HG03060 (cell line): ENCODE measurements at regions not wholly inside any gene's neighbourhood (a gene's known extent, or its start where the extent isn't known, plus 50 kb on each side); places are given as distances from the start of the nearest gene placed in this dataset.
"Not testable (repeated sequence)": the region's sequence is repeated elsewhere in the genome, so short reads cannot be mapped to it uniquely, and the experiment has no call there.

ENCODE experiments used
- ATAC-seq: cut with Tn5 transposase; IDR thresholded peaks from one replicate; pipeline ENCODE4 v1.9.1; 2021; ENCODE audit warnings: low read depth, moderate number of reproducible peaks; ENCODE audit not compliant: unreplicated experiment

- ATAC-seq = not testable (repeated sequence)
Measured at GRCh38 chr1:109857702-109858101, 52.9 kb upstream of the CSF1 start.

- not testable (repeated sequence) for ATAC-seq
Measured at GRCh38 chr1:109855986-109856385, 54.7 kb upstream of the CSF1 start.

DNA sequence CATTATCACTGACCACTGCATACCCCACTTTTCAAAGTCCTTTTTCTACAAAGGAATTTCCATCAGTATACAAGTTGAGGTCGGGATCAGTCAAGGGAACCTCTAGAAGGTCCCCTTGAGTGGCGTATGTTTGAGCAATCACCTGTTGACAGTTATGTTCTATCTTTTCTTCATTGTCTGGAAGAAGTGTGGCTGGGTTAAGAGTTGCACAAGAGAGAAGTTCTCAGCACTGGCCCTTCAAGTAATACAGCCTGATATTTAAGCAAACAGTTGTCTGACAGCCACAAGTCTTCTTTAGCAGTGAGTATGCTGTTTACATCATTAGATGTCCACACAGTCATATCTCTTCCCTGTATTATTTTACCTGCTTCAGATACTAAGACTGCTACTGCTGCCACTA, 56.7 kb upstream of the CSF1 start:
- ATAC-seq = not testable (repeated sequence)

GRCh38 chr1:109852221-109853015, 58.2 kb upstream of the CSF1 start:
- ATAC-seq = not testable (repeated sequence)

DNA sequence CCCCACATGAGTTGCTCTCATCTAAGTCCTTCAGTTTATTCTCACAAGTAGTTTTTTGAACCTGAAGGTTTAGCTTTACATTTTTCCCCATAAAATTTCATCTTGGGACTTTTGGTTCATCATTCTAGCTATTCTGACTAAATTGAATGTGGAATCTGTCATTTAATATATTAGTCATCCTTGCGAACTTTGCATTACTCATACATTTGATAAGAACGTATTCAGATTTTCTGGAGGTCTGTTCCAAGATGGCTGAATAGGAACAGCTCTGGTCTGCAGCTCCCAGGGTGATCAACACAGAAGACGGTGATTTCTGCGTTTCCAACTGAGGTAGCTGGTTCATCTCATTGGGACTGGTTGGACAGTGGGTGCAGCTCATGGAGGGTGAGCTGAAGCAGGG, 59.8 kb upstream of the CSF1 start:
- no peak for ATAC-seq

- ATAC-seq = no peak
Measured at GRCh38 chr1:109850194-109850593, 60.5 kb upstream of the CSF1 start.

DNA sequence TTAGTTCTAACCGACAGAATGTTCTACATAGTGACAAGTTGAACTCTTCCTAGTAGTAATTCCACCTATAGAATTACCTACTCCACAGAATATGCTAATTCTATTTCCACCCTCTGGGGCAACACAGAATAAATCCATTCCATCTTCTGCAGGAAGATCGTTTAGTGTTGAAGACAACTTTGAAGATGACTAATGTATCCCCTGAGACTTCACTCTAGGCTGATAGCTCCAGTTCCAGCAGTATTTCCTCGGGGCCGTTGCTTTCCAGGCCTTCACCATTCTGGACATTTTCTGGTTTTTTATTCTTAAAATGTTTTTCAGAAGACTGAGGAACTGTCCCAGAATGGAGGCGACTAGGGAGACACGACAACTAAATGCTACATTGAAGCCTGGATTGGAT, 61.0 kb upstream of the CSF1 start:
- no peak for ATAC-seq

- no peak for ATAC-seq
Measured at GRCh38 chr1:109847251-109847650, 63.4 kb upstream of the CSF1 start.

DNA sequence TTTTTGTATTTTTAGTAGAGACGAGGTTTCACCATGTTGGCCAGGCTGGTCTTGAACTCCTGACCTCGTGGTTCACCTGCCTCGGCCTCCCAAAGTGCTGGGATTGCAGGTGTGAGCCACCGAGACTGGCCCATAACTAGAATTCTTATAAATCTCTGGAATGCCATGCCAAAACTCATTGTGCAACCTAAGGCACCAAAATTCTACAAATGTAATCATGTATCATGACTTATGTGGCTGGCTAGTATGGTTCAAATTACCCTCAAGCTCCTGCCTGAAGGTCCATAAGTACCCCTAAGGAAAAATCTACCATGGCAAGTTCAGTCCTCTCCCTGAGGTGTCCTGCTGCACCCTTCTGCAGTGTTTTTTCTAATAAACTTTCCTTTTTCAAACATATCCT, 63.8 kb upstream of the CSF1 start:
- ATAC-seq = no peak

DNA sequence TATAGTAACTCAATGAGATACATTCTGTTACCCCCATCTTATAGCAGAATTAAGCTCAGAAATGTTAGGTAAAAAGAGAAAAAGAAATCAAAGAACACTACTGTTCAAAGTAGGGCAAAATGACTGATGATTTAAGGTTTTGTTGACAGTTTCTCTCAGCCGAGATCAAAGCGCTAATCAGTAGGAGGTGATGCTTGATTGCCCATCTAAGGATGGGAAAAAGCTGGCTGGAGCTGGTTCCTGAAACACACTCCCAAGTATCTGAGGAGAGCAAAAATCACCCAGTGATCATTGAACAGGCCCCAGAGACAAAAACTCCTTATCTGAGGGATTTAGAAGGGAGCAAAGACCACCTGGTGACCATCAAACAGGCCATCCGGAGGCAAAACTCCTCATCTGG, 64.5 kb upstream of the CSF1 start:
- no peak for ATAC-seq

DNA sequence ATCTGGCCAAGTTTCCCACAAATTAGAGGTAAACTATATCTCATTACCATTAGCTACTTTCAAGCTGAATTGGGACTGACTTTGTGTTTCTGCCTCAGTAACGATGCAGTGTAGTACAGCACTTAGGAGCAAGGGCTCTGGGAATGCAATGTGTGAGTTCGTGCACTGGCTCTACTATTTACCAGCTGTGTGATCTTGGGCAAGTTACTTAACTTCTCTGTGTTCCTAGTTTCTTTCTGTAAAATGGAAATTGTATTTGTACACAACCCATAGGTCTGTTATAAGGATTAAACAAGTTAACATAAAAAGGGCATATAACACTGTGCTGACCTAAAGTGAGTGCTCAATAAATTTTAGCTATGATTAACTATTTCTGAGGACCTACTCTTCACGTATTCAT, 65.0 kb upstream of the CSF1 start:
- no peak for ATAC-seq

- no peak for ATAC-seq
Measured at GRCh38 chr1:109844609-109845008, 66.0 kb upstream of the CSF1 start.

GRCh38 chr1:109840011-109840629, 70.5 kb upstream of the CSF1 start:
- ATAC-seq = no peak

DNA sequence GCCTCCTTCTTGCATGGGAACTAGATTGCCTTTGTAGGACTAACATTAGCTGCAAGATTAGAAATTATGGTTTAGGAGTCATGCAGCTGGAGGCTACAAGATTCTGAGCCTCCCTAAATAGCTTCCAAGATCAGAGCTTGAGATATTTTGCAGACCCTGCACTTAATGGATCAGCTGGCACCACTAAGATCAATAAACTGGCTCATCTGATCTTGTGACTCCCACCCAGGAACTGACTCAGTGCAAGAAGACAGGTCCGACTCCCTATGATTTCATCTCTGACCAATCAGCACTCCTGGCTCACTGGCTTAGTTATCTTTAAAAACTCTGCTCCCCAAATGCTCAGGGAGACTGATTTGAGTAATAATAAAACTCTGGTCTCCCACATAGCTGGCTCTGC, 71.4 kb upstream of the CSF1 start:
- ATAC-seq = not testable (repeated sequence)

DNA sequence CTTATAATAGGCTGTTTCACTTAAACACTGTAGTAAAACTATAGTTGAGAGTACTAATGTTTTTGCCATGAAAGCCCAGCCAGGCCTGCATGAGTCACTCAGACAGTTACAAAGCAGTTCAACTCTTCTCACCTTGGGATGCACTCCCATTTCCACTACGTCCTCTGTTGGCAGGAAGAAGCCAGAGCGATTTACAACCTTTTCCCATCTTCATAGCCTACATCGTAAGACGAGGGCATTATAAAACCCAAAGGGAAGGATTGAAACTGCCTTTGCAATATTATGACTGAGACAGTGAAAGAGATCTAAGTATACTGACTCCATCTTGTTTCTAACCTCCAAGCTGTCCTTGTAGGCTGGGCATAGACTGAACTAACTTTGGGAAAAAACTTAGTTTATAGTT, 71.8 kb upstream of the CSF1 start:
- ATAC-seq = no peak

DNA sequence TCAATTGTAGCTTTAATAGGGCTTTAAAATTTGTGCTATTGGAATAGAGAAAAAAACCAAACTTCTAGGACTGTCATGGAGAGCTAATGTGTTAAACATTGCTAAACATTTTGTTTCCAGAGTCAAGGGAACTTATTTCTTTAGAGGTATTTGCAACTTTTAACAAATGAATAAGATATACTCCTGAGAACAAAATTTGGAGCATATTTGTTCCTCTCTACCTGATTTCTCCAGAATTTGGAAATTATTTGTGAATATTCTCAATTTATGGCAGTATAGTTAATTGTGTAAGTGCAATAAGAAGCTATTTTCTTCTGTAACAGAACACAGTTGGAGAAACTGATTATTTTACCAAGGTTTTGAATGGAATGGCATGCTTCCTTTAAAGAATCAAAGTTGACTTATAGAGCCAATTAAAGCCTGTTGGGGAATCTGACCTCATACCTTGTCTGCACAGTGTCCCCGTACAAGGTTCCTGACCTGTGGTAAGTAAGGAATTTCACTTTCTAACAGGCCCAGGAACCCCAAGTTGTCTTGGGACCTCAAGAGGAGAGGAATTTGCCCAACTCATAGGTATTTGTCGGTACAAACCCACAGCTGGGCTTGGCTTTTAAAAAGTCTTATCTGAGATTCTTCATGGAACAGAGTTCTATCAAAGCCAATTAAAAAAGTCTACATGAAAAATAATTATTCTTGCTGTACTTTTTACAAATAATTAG, 72.6 kb upstream of the CSF1 start:
- ATAC-seq = no peak

- not testable (repeated sequence) for ATAC-seq
Measured at GRCh38 chr1:109835645-109836044, 71.9 kb upstream of the EPS8L3 start.

GRCh38 chr1:109834951-109835350, 71.2 kb upstream of the EPS8L3 start:
- no peak for ATAC-seq

DNA sequence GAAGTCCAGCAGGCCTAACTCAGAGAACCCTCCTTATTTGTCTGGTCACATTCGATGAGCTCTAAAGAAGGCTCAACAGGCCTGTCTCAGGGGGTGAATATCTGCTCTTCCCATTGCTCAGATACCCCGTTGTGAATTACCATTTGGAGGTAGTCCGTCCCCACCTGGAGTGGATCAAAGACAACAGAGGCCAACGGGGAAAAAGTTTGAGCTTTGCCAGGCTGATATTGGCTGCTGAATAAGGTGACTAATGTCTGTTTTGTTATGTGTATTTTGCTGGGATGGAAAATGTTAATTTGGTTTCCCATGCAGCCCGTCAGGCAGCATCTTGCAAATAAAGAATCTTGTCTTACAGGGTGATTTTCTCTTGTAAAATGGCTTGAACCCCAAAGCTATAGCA, 69.2 kb upstream of the EPS8L3 start:
- ATAC-seq = no peak

DNA sequence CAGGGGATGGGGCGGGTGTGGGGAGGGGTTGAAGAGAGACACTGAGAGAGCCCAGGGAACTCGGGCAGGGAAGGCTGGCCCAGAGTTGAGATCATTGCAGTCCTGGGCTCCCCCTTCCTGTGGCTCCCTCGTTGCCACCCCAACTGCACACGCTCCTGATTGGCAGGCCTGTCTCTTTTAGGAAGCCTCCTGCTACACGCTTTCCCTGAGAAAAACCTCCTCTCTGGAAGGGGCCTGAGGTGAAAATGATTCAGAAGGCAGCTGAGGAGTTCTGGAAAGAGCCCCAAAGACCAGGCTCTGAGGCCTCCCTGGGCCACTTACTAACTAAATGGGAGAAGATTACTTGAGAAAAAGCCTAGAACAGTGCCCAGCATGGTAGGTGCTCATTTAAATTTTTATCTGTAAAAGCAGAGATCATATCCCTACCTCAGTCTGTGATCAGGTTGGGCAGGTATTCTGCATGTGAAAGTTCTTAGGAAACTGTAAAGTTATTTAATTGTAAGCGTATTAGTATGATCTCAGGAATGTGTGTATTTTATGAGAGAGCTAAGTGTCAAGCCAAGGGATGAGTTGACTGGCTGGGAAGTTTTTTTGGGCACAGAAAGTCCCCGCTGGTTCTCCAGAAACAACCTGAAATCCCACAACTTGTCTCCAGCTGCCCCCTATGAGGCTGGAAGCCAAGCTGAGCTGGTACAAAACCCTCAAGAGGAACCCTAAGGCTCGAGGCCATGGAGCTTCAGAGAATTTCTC, 65.2 kb upstream of the EPS8L3 start:
- no peak for ATAC-seq

DNA sequence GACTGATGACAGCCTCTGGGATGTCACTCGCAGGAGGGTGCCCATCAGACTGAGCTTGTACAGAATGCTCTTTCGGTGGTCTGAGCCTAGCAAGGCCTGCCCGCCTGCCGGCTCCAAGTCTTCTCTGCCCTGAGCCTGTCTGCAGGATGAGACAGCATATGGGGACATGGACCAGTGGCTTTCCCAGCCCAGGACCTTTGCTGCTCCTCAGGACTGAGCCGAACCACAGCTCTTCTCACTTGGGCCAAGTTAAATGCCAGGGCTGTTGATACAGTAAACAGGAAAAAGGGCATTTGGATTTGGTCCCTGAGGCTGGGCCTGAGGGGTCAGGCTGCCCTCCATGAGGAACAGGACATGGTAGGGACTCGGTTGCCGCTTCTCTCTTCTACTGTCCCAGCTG, 64.3 kb upstream of the EPS8L3 start:
- ATAC-seq = no peak
